Activated CD4-positive, alpha-beta T cell treated with anti-CD3 and anti-CD28 coated beads, Interleukin-2, amount 50 U/mL, for 24 hours (primary cell): ENCODE measurements at regions not wholly inside any gene's neighbourhood (a gene's known extent, or its start where the extent isn't known, plus 50 kb on each side); places are given as distances from the start of the nearest gene placed in this dataset.
"Not testable (repeated sequence)": the region's sequence is repeated elsewhere in the genome, so short reads cannot be mapped to it uniquely, and the experiment has no call there.

Source experiments
- DNase-seq, 2 donors: peaks; one replicate each; pipeline ENCODE4 v3.0.0-alpha.2; 2020; ENCODE audit warnings: low read depth in 1 of 2, low spot score in 1 of 2

GRCh38 chr14:85881935-85882334, 352.0 kb downstream of the FLRT2 start:
- no peak for DNase-seq

DNA sequence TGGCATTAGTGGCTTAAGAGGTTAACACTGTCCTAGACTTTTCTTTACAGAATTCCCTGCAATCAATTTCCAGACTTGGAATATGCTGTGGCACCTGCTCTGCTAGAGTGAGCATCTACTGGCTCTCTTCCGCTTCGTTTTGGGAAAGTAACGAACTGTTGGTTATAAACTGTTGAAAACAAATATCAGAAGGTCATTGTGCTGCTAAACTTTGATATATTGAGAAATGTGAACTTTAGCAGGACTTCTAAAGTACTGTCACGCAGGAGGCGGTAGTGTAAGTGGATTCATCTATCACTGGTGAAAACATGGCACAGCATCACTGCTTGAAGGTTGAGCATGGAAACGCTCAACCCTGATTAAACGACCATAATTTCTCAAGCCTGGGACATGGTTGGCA, 348.9 kb downstream of the FLRT2 start:
- DNase-seq = no peak

DNA sequence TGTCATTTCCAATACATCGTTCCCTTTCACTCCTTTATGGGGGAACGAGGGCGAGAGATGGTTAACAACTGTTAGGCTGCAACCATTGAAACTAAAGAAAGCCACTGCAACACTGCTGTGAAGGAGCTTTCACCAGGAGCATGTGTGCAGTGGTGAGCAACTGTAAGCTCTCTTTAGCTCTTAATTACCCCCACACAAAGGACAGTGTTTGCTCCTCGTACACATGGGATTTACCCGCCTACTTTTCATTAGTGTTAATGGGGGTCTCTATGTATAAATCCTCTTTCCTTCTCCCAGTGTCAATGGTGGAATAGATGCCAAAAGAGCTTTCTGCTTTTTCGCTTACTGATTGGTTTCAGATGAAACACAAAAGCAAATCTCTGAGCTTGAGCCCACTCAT, 343.1 kb downstream of the FLRT2 start:
- DNase-seq = no peak

GRCh38 chr14:85867450-85867849, 337.5 kb downstream of the FLRT2 start:
- DNase-seq = no peak

GRCh38 chr14:85865701-85866100, 335.8 kb downstream of the FLRT2 start:
- DNase-seq = no peak

GRCh38 chr14:85858634-85859033, 328.7 kb downstream of the FLRT2 start:
- DNase-seq = no peak

DNA sequence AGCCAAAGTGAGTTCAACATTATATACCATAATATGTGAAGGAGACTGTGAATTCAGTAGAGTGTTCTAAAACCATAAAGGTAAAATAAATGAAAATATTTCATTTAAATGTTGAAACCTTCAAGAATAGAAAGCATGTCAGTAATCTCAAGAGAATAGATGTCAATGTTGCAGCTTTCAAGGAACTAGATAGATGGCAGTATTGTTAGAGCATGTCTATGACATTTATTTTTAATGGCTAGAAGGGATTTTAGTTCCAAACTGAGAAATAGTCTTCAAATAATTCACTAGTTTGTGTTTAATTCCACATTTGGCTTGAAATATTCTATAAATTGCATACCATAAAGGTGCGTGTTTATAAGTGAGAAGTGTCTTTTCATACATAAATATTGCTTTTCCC, 326.5 kb downstream of the FLRT2 start:
- no peak for DNase-seq

GRCh38 chr14:85853996-85854526, 324.1 kb downstream of the FLRT2 start:
- DNase-seq = no peak

DNA sequence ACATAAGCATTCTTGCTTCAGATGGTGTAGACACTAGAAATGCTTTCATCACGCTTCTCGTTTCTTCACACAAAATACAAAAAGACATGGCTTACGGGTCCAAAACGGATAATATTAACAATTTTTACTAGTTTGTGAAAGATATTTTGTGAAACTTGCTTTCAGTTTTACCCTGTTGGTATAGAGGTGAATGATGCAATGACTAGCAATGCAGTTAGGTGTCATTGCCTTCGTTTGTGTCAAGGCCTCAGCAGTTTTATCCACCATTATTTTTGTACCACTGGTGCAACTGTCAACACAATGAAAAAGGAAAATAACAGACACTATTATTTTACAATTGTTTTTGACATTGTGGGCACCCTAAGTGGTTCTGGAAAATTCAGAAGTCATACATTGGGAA, 323.0 kb downstream of the FLRT2 start:
- DNase-seq = no peak

DNA sequence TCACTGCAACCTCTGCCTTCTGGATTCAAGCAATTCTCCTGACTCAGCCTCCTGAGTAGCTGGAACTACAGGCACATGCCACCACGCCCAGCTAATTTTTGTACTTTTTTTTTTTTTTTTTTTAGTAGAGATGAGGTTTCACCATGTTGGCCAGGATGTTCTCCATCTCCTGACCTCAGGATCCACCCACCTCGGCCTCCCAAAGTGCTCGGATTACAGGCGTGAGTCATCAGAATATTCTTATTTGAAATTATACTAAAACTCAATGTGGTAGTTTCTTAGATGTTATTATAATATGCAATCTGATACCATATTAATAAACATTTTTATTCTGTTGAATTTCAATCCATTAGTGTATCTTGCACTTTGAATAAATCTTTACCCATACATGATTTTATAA, 322.2 kb downstream of the FLRT2 start:
- DNase-seq = not testable (repeated sequence)

DNA sequence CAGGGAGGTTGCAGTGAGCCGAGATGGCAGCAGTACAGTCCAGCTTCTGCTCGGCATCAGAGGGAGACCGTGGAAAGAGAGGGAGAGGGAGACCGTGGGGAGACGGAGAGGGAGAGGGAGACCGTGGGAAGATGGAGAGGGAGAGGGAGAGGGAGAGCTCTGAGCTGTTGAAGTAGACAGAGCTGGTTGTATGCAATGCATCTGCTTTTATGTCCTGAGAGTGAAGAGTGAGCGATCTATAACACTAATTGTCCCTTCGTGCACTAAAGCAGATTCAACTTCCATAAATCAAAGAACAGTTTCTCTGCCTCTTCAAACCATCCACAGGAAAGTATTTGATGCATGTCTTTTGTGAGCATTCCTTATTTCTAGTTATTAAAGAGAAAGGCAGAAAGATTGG, 300.6 kb downstream of the FLRT2 start:
- DNase-seq = not testable (repeated sequence)

- DNase-seq = not testable (repeated sequence)
Observed at GRCh38 chr14:85829601-85830000, 299.7 kb downstream of the FLRT2 start.

DNA sequence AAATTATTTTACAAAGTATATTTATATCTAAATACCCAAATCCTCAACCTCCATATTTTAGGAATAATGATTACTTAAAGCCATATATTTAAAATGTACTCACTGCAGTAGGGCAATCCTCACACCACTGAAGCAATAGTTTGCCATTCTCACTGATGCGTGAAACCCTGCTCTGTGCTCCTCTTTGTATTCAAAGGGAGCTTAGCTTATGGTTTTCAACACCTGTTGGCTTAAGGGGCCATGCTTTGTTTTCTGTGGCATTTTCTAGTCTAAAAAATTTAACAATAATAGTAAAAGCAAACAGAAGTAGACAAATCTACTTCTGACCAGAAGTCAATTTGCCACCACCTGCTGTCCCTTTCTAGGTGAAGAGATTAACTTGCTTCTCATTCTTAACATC, 294.6 kb downstream of the FLRT2 start:
- no peak for DNase-seq

- DNase-seq = no peak
Observed at GRCh38 chr14:85822236-85822635, 292.3 kb downstream of the FLRT2 start.

GRCh38 chr14:85817430-85817829, 287.5 kb downstream of the FLRT2 start:
- no peak for DNase-seq

DNA sequence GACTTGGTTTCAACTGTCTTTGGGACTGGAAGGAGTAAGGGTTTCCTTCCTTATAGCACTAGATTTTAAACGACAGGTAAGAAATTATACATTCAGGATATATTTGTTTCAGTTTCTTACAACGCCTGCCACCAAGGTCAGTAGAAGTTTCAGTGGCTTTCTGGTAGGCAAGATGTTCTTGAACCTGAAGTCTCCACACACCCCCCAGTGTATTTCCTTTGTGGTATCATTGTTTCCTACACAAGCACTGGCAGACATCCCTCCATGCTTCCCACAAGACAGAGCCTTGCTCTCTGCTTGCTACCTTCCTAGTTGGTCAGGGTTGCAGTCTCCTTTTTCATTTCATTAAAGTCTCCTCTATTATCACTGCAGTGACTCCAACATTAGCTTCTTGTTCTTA, 283.1 kb downstream of the FLRT2 start:
- DNase-seq = no peak

GRCh38 chr14:85811340-85811739, 281.4 kb downstream of the FLRT2 start:
- no peak for DNase-seq

- DNase-seq = no peak
Observed at GRCh38 chr14:85799668-85800067, 269.7 kb downstream of the FLRT2 start.

DNA sequence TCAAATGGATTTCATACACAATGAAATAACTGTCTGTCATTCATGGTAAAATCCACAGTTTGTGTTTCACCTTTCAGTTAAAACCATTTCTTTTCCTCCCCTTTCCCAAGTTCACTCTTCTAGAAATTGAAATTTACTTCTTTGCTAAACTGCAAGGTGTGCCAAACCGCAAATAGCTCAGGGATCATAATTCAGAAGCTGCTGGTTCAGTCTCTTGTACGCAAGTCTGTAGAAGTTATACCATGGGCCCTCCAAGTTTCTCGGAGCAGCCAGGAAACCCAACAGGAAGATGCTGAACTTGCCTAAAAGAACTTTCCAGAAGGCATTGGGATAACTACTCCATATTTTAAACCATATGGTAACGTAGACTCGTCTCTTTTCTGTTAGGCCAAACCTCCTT, 268.9 kb downstream of the FLRT2 start:
- no peak for DNase-seq

DNA sequence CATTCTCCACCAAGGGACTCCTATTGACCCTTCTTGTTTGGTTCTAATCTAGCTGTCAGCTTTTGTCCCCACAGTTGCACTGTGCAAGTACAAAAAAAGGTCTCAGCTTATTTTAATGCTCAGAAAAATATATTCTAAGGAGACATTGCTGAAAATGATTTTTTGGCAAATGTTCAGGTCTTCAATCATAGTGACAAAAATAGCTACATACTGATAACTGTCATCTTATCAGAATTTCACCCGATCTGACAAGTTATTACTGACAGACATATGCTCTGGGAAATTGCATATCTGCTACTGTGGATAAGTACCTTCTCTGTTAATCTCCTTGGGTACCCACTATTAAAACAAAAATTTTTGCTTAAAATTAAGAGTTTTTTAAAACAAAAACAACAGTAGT, 263.6 kb downstream of the FLRT2 start:
- DNase-seq = no peak

- DNase-seq = no peak
Observed at GRCh38 chr14:85789506-85789905, 259.6 kb downstream of the FLRT2 start.

DNA sequence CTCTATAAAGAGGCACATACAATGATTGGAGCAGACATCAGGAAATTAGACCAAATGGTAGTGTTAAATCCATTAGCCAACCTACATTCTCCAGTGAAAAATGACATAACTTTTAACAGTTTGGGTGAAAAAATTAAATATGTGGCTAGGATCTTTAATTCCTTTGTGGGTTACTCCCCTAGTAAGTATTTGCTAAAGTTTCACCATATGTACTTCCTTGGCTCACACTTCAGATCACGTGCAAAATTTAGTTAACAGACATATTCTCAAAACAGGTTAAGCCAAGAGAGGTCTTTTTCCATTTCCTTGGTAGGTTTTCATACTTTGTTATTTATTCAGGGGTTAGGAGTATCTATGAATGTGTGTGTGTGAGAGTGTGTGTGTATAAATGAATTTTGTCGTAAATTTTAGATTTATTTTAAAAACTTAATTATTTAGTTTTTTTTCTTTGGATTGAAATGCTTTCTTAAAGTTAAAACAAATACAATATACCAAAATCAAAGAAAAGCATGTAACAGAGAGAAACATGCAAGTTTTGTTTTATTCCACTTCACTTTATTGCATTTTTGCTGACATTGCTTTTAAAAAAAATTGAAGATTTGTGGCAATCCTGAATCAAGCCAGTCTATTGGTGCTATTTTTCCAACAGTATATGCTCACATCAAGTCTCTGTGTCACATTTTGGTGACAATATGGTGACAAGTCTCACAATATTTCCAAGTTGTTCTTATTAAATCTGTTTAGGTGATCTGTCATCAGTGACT, 258.7 kb downstream of the FLRT2 start:
- no peak for DNase-seq

- DNase-seq = no peak
Observed at GRCh38 chr14:85766295-85766694, 236.4 kb downstream of the FLRT2 start.
